Vagina (tissue), 2 donors: ENCODE measurements at regions not wholly inside any gene's neighbourhood (a gene's known extent, or its start where the extent isn't known, plus 50 kb on each side); places are given as distances from the start of the nearest gene placed in this dataset.
"Not testable (repeated sequence)": the region's sequence is repeated elsewhere in the genome, so short reads cannot be mapped to it uniquely, and the experiment has no call there.

Source experiments
- DNase-seq, 2 donors: peaks; one replicate each; pipeline ENCODE4 v3.0.0-alpha.2; 2017; ENCODE audit errors: extremely low spot score in 2 of 2
- H3K27ac ChIP-seq: fragments of 200-600 bp; sonication (generic); one replicate; pipeline ENCODE4 v1.5.1; 2019
- H3K27me3 ChIP-seq: fragments of 200-600 bp; sonication (generic); one replicate; pipeline ENCODE4 v1.5.1; 2019
- H3K36me3 ChIP-seq, 2 donors: fragments of 200-600 bp; sonication (generic); one replicate each; pipeline ENCODE4 v1.5.1; 2017 to 2019
- H3K4me1 ChIP-seq: fragments of 200-600 bp; sonication (generic); one replicate; pipeline ENCODE4 v1.5.1; 2019
- H3K4me3 ChIP-seq, 2 donors: fragments of 200-600 bp; sonication (generic); 1 replicate in 1 of 2; 2 replicates in 1 of 2; pipeline ENCODE4 v1.5.1; 2016 to 2019
- H3K9me3 ChIP-seq: fragments of 200-600 bp; sonication (generic); one replicate; pipeline ENCODE4 v1.5.1; 2019
- CTCF ChIP-seq, 3 experiments: fragments of 450-650 bp in 2 of 3; fragments of 200-600 bp in 1 of 3; sonication (generic) in 1 of 3; IDR thresholded peaks; one replicate each; pipeline ENCODE4 v1.5.1; 2017 to 2019; ENCODE audit warnings: antibody characterized with exemption in 3 of 3, mild to moderate bottlenecking in 2 of 3, moderate library complexity in 2 of 3
- POLR2A ChIP-seq, 2 donors: fragments of 450-650 bp; IDR thresholded peaks; one replicate each; pipeline ENCODE4 v1.6.1; 2017; ENCODE audit warnings: antibody characterized with exemption in 2 of 2, mild to moderate bottlenecking in 2 of 2, moderate library complexity in 2 of 2
- POLR2AphosphoS5 ChIP-seq, 2 donors: sonication (generic); formaldehyde crosslinking; IDR thresholded peaks; one replicate each; pipeline ENCODE4 v1.9.0; 2017; ENCODE audit warnings: antibody characterized with exemption in 2 of 2, mild to moderate bottlenecking in 2 of 2, low read depth in 1 of 2; ENCODE audit not compliant: insufficient read depth in 1 of 2
- intact Hi-C: fragments of 100-400 bp; cut with DNase I; formaldehyde crosslinking; loops from one replicate; pipeline ENCODE4 v1.15.1; 2023

GRCh38 chr22:49345896-49346295, 481.8 kb downstream of the BRD1 start:
- Histone ChIP-seq H3K9me3 (no peaks in the 10 kb centered on the region), H3K36me3 (no peaks in the 10 kb centered on the region), H3K27me3 (no peaks in the 10 kb centered on the region), H3K4me3 (no peak overlapping the region), H3K27ac (no peak overlapping the region), H3K4me1 (no peaks in the 10 kb centered on the region)
- intact Hi-C loops: no loop called here
- TF ChIP-seq POLR2AphosphoS5 (IDR thresholded peaks at IDR 0.05; ENCODE audit: insufficient read depth in 1 of 2, low read depth in 1 of 2) (no peak), CTCF (IDR thresholded peaks at IDR 0.05) (no peak), POLR2A (IDR thresholded peaks at IDR 0.05) (no peak)
- DNase-seq: no peak

- no peaks in the 10 kb centered on the region for H3K27me3 ChIP-seq
- no peak for DNase-seq
- TF ChIP-seq CTCF (IDR thresholded peaks at IDR 0.05) (no peak), POLR2AphosphoS5 (IDR thresholded peaks at IDR 0.05; ENCODE audit: insufficient read depth in 1 of 2, low read depth in 1 of 2) (no peak), POLR2A (IDR thresholded peaks at IDR 0.05) (no peak)
Measured at GRCh38 chr22:49344656-49345055, 483.0 kb downstream of the BRD1 start.

GRCh38 chr22:49344161-49344560, 483.5 kb downstream of the BRD1 start:
- intact Hi-C loops: no loop called here
- DNase-seq: no peak
- no peaks in the 10 kb centered on the region for H3K36me3 ChIP-seq
- no peak for TF ChIP-seq POLR2AphosphoS5 (IDR thresholded peaks at IDR 0.05; ENCODE audit: insufficient read depth in 1 of 2, low read depth in 1 of 2)
- no peak for TF ChIP-seq POLR2A (IDR thresholded peaks at IDR 0.05)
- no peak for TF ChIP-seq CTCF (IDR thresholded peaks at IDR 0.05)
- H3K4me3 ChIP-seq: no peak overlapping the region
- no peaks in the 10 kb centered on the region for H3K27me3 ChIP-seq
- H3K4me1 ChIP-seq: no peaks in the 10 kb centered on the region
- no peaks in the 10 kb centered on the region for H3K9me3 ChIP-seq
- no peak overlapping the region for H3K27ac ChIP-seq

More at GRCh38 chr22:49344656-49345055, 483.0 kb downstream of the BRD1 start:
- Histone ChIP-seq H3K4me3 (no peak overlapping the region), H3K9me3 (no peaks in the 10 kb centered on the region), H3K36me3 (no peaks in the 10 kb centered on the region), H3K27ac (no peak overlapping the region), H3K4me1 (no peaks in the 10 kb centered on the region)
- intact Hi-C loops: no loop called here

- DNase-seq: peak in 1 of 2 donors; percentile 16
- Histone ChIP-seq H3K36me3 (no peaks in the 10 kb centered on the region), H3K4me1 (no peaks in the 10 kb centered on the region), H3K9me3 (no peaks in the 10 kb centered on the region), H3K27me3 (no peaks in the 10 kb centered on the region), H3K27ac (no peak overlapping the region), H3K4me3 (no peak overlapping the region)
- intact Hi-C loops: no loop called here
- TF ChIP-seq POLR2AphosphoS5 (IDR thresholded peaks at IDR 0.05; ENCODE audit: insufficient read depth in 1 of 2, low read depth in 1 of 2) (no peak), CTCF (IDR thresholded peaks at IDR 0.05) (no peak), POLR2A (IDR thresholded peaks at IDR 0.05) (no peak)
Measured at GRCh38 chr22:49340406-49340805, 487.3 kb downstream of the BRD1 start.

- DNase-seq, H3K36me3 ChIP-seq, H3K27me3 ChIP-seq, H3K4me1 ChIP-seq, intact Hi-C loops, H3K27ac ChIP-seq, H3K9me3 ChIP-seq, H3K4me3 ChIP-seq: not testable (repeated sequence)
Measured at GRCh38 chr22:49336483-49336882, 491.2 kb downstream of the BRD1 start.

GRCh38 chr22:49334976-49335375, 492.7 kb downstream of the BRD1 start:
- intact Hi-C loops: no loop called here
- Histone ChIP-seq H3K27me3 (no peaks in the 10 kb centered on the region), H3K36me3 (no peaks in the 10 kb centered on the region), H3K9me3 (no peaks in the 10 kb centered on the region), H3K4me1 (no peaks in the 10 kb centered on the region), H3K4me3 (no peak overlapping the region), H3K27ac (no peak overlapping the region)
- peak; percentile 67 to 85 for DNase-seq
- TF ChIP-seq POLR2AphosphoS5 (IDR thresholded peaks at IDR 0.05; ENCODE audit: insufficient read depth in 1 of 2, low read depth in 1 of 2) (no peak), CTCF (IDR thresholded peaks at IDR 0.05) (no peak), POLR2A (IDR thresholded peaks at IDR 0.05) (no peak)
